GM13977 (cell line): ENCODE measurements at regions not wholly inside any gene's neighbourhood (a gene's known extent, or its start where the extent isn't known, plus 50 kb on each side); places are given as distances from the start of the nearest gene placed in this dataset.

Source experiments
- DNase-seq: peaks from one replicate; pipeline ENCODE4 v3.0.0; 2012; ENCODE audit warnings: low spot score
- in situ Hi-C: fragments of 300-500 bp; cut with MboI; formaldehyde crosslinking; loops from one replicate; pipeline ENCODE4 v1.12.0; 2022; ENCODE audit warnings: low sequenced_read_pairs, low pct_unique_long_range_greater_than_20kb, mixed read lengths, inconsistent platforms; ENCODE audit not compliant: unreplicated experiment
- TF ChIP-seq, protein P1 (sequence below): IDR thresholded peaks from 2 replicates; pipeline ENCODE4 v1.5.1; 2012; ENCODE audit warnings: mild to moderate bottlenecking, control low read depth; ENCODE audit not compliant: insufficient read depth; ENCODE audit errors: extremely low read depth, missing control alignments

DNA sequence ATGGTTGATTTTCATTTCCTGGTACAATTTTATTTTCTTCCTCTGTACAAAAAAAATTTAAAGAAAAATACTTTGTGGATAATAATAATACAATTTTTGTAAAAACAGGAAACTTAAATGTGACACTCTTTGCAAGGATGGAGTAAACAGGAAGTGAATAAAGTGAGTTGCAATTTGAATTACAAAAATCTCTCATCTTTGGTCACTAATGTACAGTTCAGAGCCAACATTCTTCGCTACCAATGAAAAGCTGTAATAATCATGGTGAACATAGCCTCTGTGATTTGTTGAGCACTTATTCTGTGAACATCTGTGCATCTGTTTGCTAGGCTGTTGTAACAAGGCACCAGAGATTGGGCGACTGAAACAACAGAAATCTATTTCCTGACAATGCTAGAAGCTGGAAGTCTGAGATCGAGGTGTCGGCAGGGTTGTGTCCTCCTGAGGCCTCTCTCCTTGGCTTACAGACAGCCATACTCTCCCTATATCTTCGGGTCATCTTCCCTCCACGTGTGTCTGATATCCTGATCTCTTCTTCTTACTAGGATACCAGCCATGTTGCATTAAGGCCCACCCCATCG, 295.3 kb upstream of the KLF6 start:
- in situ Hi-C loops, result no loop called here
- TF ChIP-seq, protein P1, sequence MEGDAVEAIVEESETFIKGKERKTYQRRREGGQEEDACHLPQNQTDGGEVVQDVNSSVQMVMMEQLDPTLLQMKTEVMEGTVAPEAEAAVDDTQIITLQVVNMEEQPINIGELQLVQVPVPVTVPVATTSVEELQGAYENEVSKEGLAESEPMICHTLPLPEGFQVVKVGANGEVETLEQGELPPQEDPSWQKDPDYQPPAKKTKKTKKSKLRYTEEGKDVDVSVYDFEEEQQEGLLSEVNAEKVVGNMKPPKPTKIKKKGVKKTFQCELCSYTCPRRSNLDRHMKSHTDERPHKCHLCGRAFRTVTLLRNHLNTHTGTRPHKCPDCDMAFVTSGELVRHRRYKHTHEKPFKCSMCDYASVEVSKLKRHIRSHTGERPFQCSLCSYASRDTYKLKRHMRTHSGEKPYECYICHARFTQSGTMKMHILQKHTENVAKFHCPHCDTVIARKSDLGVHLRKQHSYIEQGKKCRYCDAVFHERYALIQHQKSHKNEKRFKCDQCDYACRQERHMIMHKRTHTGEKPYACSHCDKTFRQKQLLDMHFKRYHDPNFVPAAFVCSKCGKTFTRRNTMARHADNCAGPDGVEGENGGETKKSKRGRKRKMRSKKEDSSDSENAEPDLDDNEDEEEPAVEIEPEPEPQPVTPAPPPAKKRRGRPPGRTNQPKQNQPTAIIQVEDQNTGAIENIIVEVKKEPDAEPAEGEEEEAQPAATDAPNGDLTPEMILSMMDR, result no peak

GRCh38 chr10:4079803-4080202, 294.8 kb upstream of the KLF6 start:
- DNase-seq, result no peak
- TF ChIP-seq, protein P1, result no peak

More for the DNA sequence above, 295.3 kb upstream of the KLF6 start:
- DNase-seq, result no peak

GRCh38 chr10:4077804-4078203, 292.8 kb upstream of the KLF6 start:
- TF ChIP-seq, protein P1, result no peak
- in situ Hi-C loops, result no loop called here
- DNase-seq, result no peak

More at GRCh38 chr10:4079803-4080202, 294.8 kb upstream of the KLF6 start:
- in situ Hi-C loops, result no loop called here

DNA sequence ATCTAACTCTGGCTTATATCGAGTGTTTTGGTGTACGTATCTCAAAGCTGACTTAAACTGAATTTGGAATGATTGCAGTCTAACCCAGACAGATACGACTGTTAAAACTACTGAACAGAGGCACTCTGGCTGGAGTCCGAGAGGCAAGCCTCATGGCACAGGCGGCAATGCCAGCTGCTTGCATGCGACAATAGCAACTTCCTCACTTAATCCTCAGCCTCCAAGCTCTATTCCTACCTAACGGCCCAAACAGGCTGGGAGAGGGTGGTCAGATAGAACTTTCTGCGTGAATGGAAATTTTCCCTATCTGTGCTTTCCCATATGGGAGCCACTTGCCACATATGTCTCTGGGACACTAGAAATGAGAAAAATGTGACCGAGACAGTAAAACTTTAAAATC, 292.0 kb upstream of the KLF6 start:
- DNase-seq, result no peak
- TF ChIP-seq, protein P1, result no peak
- in situ Hi-C loops, result no loop called here

GRCh38 chr10:4075443-4075842, 290.4 kb upstream of the KLF6 start:
- in situ Hi-C loops, result no loop called here
- no peak for DNase-seq
- TF ChIP-seq, protein P1, result no peak

DNA sequence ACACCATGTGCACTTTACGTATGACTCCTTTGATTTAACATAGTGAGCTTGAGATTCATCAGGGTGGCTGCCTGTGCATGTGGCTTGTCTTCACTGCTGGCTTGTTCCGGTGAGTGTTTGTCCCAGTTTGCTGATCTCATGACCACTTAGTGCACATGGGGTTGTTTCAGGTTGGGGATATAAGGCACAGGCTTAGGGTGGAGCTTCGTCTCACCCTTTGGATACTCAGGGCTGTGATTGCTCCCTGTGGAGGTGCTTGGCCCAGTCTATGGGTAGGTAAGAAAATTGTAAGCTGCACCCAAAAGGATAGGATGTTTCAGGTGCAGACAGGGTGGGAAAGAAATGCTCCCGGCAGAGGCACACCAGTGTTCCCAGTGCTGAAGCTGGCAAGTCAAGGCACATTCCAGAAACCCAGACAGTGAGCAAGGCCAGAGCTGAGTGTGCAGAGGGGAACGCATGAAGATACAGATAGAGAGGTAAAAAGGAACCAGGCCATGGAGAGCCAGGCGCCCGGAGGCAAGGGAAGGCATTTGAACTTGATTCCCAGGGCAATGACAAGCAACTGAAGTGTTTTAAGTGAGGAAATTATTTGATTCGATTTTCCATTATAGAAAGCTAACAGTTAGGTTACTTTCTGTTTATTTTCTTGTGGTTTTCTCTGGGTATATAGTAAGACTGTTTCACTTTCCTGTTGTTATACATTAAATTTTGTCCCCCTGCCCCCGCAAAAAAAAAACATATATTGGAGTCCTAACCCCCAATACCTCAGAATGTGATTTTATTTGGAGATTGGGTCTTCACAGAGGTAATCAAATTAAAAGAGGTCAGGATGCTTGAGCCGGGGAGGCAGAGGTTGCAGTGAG, 289.8 kb upstream of the KLF6 start:
- in situ Hi-C loops, result no loop called here
- no peak for DNase-seq
- TF ChIP-seq, protein P1, result no peak
